SK-MEL-5 (cell line): ENCODE measurements at regions not wholly inside any gene's neighbourhood (a gene's known extent, or its start where the extent isn't known, plus 50 kb on each side); places are given as distances from the start of the nearest gene placed in this dataset.
"Not testable (repeated sequence)": the region's sequence is repeated elsewhere in the genome, so short reads cannot be mapped to it uniquely, and the experiment has no call there.

Experiments
- DNase-seq: peaks from one replicate; pipeline ENCODE4 v3.0.0-alpha.2; 2016; ENCODE audit warnings: low read depth, low spot score
- in situ Hi-C: cut with HindIII; loops from 2 replicates; pipeline ENCODE4 v1.10.0; 2016; ENCODE audit warnings: low sequenced_read_pairs, high pct_unique_total_duplicates, low pct_unique_long_range_greater_than_20kb

DNA sequence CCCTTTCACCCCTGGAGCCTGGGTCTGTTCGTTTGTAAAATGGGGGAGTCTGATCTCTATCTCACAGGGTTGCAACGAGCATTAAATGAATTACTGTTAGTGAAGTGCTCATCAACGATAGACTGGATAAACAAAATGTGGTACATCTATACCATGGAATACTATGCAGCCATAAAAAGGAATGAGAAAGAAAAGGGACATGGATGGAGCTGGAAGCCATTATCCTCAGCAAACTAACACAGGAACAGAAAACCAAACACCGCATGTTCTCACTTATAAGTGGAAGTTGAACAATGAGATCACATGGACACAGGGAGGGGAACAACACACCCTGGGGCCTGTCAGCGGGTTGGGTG, 348.0 kb upstream of the ID2 start:
- in situ Hi-C loops, DNase-seq: not testable (repeated sequence)

- no peak for DNase-seq
- in situ Hi-C loops = no loop called here
These were observed 347.0 kb upstream of the ID2 start for GRCh38 chr2:8334866-8335325.

GRCh38 chr2:8335801-8336200, 346.1 kb upstream of the ID2 start:
- DNase-seq = no peak
- in situ Hi-C loops = no loop called here

DNA sequence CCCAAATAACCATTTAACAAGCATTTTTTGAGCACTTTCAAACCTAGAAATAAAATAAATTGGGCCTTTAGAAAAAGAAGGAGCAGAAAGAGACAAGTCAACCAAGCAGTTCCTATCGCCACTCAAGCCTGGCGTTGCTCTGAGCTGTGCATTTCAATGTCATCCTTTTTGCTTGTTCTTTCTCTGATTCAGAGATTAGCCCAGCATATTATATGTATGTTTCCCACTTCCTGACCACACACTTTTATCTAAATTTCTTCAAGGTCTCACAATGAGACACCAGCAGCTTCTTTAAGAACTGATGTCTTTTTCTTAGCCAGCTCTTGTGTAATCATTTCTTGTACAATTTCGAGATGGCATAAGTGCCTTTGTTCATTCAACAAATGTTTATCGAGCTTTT, 344.5 kb upstream of the ID2 start:
- in situ Hi-C loops = no loop called here
- DNase-seq = no peak

DNA sequence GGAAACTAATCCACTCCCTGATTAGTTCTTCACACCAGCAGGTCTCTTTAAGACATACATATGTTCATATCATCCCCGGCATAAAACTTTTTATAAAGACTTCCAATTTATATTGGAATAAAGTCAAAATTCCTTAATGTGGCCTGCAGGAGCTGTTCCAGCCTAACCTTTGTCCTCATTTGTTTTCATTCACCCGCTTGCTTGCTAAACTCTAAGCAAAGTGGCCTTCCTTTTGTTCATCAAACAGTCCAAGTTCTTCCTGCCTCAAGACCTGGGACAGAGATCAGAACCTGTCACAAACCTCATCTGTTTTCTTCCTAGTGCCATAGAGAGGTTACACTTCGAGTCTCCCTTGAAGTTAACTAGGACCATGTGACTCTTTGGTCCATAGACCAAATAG, 339.4 kb upstream of the ID2 start:
- in situ Hi-C loops = no loop called here
- DNase-seq = no peak

DNA sequence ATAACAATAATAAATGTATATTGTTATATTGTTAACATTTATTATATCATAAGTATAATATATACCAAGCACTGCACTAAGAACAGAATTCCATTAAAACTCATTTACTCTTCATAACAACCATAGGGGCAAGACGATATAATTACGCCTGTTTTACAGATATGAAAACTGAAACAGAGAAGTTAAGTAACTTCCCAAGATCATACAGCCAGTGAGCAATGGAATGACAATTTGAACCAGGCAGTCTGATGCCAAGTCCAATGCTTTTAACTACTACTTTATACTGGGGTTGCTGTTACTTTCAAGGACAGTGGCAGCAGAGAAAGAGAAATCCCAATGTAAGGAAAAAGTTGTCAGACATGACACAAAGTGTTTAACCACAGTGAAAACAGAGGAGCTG, 338.8 kb upstream of the ID2 start:
- DNase-seq = no peak
- in situ Hi-C loops = no loop called here

GRCh38 chr2:8344144-8345097, 337.4 kb upstream of the ID2 start:
- in situ Hi-C loops = no loop called here
- no peak for DNase-seq

DNA sequence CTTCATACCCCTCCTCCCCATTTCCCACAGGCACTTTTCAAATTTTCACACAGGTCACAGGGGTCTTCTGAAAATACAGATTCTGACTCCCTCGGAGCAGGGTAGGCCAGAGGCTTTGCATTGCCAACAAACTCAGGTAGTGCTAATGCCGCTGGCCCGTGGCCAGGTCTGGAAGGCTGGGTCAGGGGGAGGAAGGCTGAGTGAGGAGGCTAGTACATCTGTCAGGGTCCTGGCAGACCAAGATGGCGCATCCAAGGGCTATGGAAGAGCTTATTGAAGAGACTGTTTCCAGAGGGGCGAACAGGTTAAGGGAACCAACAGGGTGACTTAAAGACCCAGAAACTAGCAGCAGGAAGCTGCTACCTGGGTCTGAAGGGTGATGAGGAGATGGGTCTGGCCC, 336.7 kb upstream of the ID2 start:
- in situ Hi-C loops = no loop called here
- no peak for DNase-seq

GRCh38 chr2:8346208-8346607, 335.6 kb upstream of the ID2 start:
- no peak for DNase-seq
- in situ Hi-C loops = no loop called here

DNA sequence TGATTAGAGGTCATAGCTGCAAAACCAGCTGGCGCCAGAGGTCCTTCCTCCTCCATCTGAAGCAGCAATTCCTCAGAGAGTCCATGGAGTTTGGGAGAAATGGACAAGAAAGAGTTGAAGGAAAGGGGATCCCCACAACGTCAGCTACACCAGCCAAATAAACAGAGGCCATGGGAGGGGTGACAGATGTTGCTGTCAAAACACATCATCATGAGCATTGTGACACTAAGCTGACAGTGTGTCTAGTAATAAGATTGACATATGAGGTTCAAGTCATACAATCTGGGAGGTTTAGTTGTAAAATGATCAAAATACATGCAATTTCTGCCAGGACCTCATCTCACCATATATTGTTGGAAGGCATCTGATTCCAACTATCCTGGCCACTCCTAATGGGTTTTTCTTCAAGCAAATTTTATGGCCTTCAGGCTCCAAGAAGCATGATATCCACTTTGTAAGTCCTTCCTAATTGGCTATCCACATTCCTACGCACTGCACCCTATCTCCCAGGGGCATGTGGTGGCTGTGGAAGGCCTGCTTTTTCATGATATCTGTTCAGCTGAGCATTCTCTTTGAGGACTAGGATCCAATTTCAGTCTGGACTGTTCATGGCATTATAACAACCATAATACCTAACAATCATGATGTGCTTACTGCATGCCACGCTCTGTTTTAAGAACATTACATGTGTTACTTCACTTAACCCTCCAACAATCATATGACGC, 335.0 kb upstream of the ID2 start:
- DNase-seq = no peak
- in situ Hi-C loops = no loop called here

DNA sequence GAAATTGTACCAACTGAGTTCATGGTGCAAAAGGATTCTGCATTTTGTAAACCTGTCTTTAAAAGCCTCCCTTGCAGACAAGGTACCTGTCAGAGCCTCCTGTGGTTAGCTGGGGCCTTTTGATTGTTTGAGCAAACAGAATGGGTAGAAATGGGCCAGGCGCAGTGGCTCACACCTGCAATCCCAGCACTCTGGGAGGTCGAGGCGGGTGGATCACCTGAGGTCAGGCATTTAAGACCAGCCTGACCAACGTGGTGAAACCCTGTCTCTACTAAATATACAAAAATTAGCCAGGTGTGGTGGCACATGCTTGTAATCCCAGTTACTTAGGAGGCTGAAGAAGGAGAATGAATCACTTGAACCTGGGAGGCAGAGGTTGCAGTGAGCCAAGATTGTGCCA, 332.9 kb upstream of the ID2 start:
- DNase-seq, in situ Hi-C loops: not testable (repeated sequence)

DNA sequence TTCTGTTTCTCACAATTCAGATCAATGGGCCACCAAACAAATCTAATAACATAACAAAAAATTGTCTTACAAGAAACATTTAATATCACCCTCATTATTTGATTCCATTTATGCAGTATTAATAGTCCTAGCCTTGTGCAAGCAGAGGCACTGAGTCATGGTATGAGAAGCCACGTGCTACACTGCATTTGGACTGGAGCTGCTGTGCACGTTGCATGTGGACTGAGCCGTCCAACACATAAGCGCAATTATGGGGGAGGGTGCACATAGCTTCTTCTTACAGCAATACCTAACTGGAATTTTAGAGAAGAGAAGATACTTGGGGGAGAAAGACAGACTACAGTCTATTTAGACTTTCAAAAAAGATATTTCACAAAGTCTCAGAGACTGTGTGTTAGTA, 329.6 kb upstream of the ID2 start:
- in situ Hi-C loops = no loop called here
- DNase-seq = no peak

GRCh38 chr2:8352989-8353388, 328.9 kb upstream of the ID2 start:
- in situ Hi-C loops = no loop called here
- no peak for DNase-seq

- in situ Hi-C loops = no loop called here
- no peak for DNase-seq
These were observed 326.6 kb upstream of the ID2 start for GRCh38 chr2:8355102-8355859.

DNA sequence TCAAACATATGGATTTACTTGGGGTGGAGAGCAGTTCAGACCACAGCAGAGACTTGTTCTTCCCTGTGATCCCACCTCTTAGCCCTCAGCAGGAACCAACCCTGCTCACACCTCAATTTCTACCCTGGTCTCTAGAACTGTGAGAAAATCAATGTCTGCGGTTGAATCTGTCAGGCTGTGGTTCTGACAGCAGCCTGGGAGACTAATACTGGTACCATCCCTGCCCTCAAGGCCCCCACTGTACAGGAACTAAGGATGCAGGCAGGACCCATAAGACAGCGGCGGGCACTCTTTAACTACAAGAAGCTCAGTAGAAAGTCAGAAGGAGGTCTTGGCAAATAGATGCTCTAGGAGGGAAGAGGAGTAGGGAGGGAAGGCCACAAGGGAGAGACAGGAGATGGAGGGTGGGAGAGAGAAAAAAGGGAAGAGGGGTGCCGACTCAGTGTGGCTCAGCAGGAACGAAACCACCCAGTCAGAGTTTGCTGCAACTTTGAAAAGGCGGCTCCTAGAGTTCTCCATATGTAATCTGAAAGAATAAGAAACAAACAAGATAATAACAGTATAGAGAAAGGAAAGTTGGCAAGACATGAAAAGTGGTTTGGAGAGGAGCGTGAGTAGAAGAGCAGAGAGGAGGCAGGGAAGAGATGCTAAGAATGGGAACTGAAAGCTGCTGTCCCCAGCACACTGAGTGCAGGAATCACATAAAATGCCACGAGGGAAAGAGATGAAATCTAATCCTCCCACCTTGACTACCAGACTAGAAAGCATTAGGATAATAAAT, 323.9 kb upstream of the ID2 start:
- in situ Hi-C loops = no loop called here
- DNase-seq = no peak

DNA sequence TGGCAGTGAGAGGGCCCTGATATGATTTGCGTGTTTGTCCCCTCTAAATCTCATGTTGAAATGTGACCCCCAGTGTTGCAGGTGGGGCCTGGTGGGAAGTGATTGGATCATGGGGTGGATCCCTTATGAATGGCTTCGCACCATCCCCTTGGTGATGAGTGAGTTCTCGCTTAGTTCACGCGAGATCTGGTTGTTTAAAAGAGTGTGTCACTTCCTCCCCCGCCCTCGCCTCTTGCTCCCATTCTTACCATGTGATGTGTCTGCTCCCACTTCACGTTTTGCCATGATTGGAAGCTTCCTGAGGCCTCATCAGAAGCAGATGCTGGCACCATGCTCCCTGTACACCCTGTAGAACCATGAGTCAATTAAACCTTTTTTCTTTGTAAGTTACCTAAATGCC, 319.9 kb upstream of the ID2 start:
- no peak for DNase-seq
- in situ Hi-C loops = no loop called here

DNA sequence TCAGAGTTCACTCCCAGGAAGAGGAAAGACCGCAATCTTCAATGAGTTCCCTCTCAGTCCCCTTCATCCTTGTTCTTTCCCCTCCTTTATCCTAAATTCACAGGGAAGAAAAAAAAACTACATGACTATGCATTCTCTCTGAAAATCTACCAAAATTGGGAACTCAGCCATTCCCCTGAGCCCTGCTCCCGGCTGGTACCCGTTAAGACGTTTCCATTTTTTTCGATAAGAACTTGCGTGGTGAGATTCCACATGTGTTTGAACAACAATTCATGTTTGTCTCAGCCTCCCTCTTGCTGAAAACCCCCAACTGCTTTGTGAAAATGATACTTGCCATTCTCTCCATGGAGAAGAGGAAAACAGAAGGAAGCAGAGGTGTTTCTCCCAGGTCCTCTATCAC, 318.7 kb upstream of the ID2 start:
- in situ Hi-C loops = no loop called here

GRCh38 chr2:8364668-8365067, 317.2 kb upstream of the ID2 start:
- no peak for DNase-seq
- in situ Hi-C loops = no loop called here

More for the DNA sequence above, 318.7 kb upstream of the ID2 start:
- no peak for DNase-seq
